Neural cell (in vitro differentiated cells): ENCODE measurements at regions not wholly inside any gene's neighbourhood (a gene's known extent, or its start where the extent isn't known, plus 50 kb on each side); places are given as distances from the start of the nearest gene placed in this dataset.

Source experiments
- H2AFZ ChIP-seq: fragments of 200-600, 300-800 bp; sonication (generic), shearing (Covaris generic); 2 replicates; pipeline ENCODE4 v1.6.0; 2014; ENCODE audit warnings: low read depth, mild to moderate bottlenecking, antibody characterized with exemption, low read length, moderate library complexity
- H3F3A ChIP-seq: fragments of 200-600 bp; shearing (Covaris generic); 2 replicates; pipeline ENCODE4 v1.6.1; 2016; ENCODE audit warnings: mild to moderate bottlenecking, moderate library complexity, mixed read lengths, antibody characterized with exemption, low read length; ENCODE audit not compliant: insufficient read depth, poor library complexity, severe bottlenecking
- H3K27ac ChIP-seq: fragments of 200-600, 300-800 bp; sonication (generic), shearing (Covaris generic); 2 replicates; pipeline ENCODE4 v1.5.1; 2014; ENCODE audit warnings: mild to moderate bottlenecking, low read length, moderate library complexity
- H3K27me3 ChIP-seq: fragments of 300-800, 200-600 bp; sonication (generic), shearing (Covaris generic); 2 replicates; pipeline ENCODE4 v1.6.0; 2014; ENCODE audit warnings: mild to moderate bottlenecking, low read depth, low read length, moderate library complexity; ENCODE audit not compliant: insufficient read depth
- H3K36me3 ChIP-seq: fragments of 300-800, 200-600 bp; sonication (generic), shearing (Covaris generic); 2 replicates; pipeline ENCODE4 v1.5.1; 2014; ENCODE audit warnings: mild to moderate bottlenecking, antibody characterized with exemption, low read length, moderate library complexity; ENCODE audit not compliant: insufficient read depth
- H3K4me2 ChIP-seq: fragments of 300-800, 200-600 bp; sonication (generic), shearing (Covaris generic); 2 replicates; pipeline ENCODE4 v1.6.0; 2014; ENCODE audit warnings: mild to moderate bottlenecking, low read length
- H3K4me3 ChIP-seq: fragments of 300-800, 200-600 bp; sonication (generic), shearing (Covaris generic); 2 replicates; pipeline ENCODE4 v1.5.1; 2014; ENCODE audit warnings: mild to moderate bottlenecking, low read length, moderate library complexity
- H3K79me2 ChIP-seq: fragments of 200-600 bp; shearing (Covaris generic); replicated peaks from 2 replicates; pipeline ENCODE4 v1.6.0; 2014; ENCODE audit warnings: mild to moderate bottlenecking, low read length, moderate library complexity; ENCODE audit not compliant: insufficient read depth
- H3K9ac ChIP-seq: fragments of 300-800, 200-600 bp; sonication (generic), shearing (Covaris generic); 2 replicates; pipeline ENCODE4 v1.6.1; 2016; ENCODE audit warnings: mild to moderate bottlenecking, low read length, mixed read lengths
- H3K9me2 ChIP-seq: fragments of 200-600 bp; shearing (Covaris generic); 2 replicates; pipeline ENCODE4 v1.6.1; 2016; ENCODE audit warnings: mild to moderate bottlenecking, low read length, mixed read lengths; ENCODE audit not compliant: insufficient read depth
- H3K9me3 ChIP-seq: fragments of 200-600, 300-800 bp; sonication (generic), shearing (Covaris generic); 2 replicates; pipeline ENCODE4 v1.6.1; 2016; ENCODE audit warnings: mild to moderate bottlenecking, mixed run types, low read length, moderate library complexity, mixed read lengths
- H4K20me1 ChIP-seq: fragments of 200-600 bp; shearing (Covaris generic); 2 replicates; pipeline ENCODE4 v1.6.1; 2016; ENCODE audit warnings: mild to moderate bottlenecking, mixed run types; ENCODE audit not compliant: insufficient read depth
- CTCF ChIP-seq: fragments of 450-650 bp; IDR thresholded peaks from 2 replicates; pipeline ENCODE4 v1.5.1; 2014; ENCODE audit warnings: antibody characterized with exemption, mild to moderate bottlenecking, moderate library complexity; ENCODE audit not compliant: poor library complexity, severe bottlenecking
- EP300 ChIP-seq: fragments of 450-650 bp; conservative IDR thresholded peaks from 2 replicates; pipeline ENCODE4 v1.6.1; 2014; ENCODE audit warnings: antibody characterized with exemption, mild to moderate bottlenecking, moderate library complexity; ENCODE audit not compliant: poor library complexity, severe bottlenecking
- EZH2 ChIP-seq: fragments of 200-600, 300-800 bp; shearing (Covaris generic), sonication (generic); IDR thresholded peaks from 2 replicates; pipeline ENCODE4 v1.6.1; 2014; ENCODE audit warnings: antibody characterized with exemption, low read length, borderline replicate concordance, mild to moderate bottlenecking; ENCODE audit not compliant: insufficient read depth, poor library complexity, severe bottlenecking
- MXI1 ChIP-seq: fragments of 450-650 bp; conservative IDR thresholded peaks from 2 replicates; pipeline ENCODE4 v1.6.1; 2014; ENCODE audit warnings: antibody characterized with exemption, mild to moderate bottlenecking; ENCODE audit not compliant: poor library complexity, severe bottlenecking
- POLR2AphosphoS5 ChIP-seq: IDR thresholded peaks from 2 replicates; pipeline ENCODE4 v1.6.1; 2012
- RAD21 ChIP-seq: fragments of 450-650 bp; conservative IDR thresholded peaks from 2 replicates; pipeline ENCODE4 v1.6.1; 2014; ENCODE audit warnings: antibody characterized with exemption, mild to moderate bottlenecking, moderate library complexity
- REST ChIP-seq: IDR thresholded peaks from 2 replicates; pipeline ENCODE4 v1.6.1; 2012; ENCODE audit warnings: borderline replicate concordance
- SMC3 ChIP-seq: fragments of 450-650 bp; conservative IDR thresholded peaks from 2 replicates; pipeline ENCODE4 v1.6.1; 2014; ENCODE audit warnings: antibody characterized with exemption, mild to moderate bottlenecking, moderate library complexity; ENCODE audit not compliant: poor library complexity
- TAF1 ChIP-seq: IDR thresholded peaks from 2 replicates; pipeline ENCODE4 v1.6.1; 2012; ENCODE audit warnings: low read depth

GRCh38 chr20:59526242-59527225 is 77.8 kb upstream of the PHACTR3 start:
- H2AFZ ChIP-seq, result no peak overlapping the region
- H3K9me2 ChIP-seq, result no peaks in the 10 kb centered on the region
- H3K79me2 ChIP-seq, result no peaks in the 10 kb centered on the region
- no peak overlapping the region for H3K4me2 ChIP-seq
- H3K27me3 ChIP-seq, result peaks cover 4% of the 10 kb centered on the region
- H3K9ac ChIP-seq, result no peak overlapping the region
- H4K20me1 ChIP-seq, result no peaks in the 10 kb centered on the region
- H3F3A ChIP-seq, result no peaks in the 10 kb centered on the region
- no peaks in the 10 kb centered on the region for H3K9me3 ChIP-seq
- no peak overlapping the region for H3K27ac ChIP-seq
- no peak overlapping the region for H3K4me3 ChIP-seq
- H3K36me3 ChIP-seq, result no peaks in the 10 kb centered on the region
- TF ChIP-seq MXI1, result no peak
- TF ChIP-seq CTCF, result peak; percentile 61
- no peak for TF ChIP-seq RAD21

- no peaks in the 10 kb centered on the region for H3K9me3 ChIP-seq
- H3F3A ChIP-seq, result no peaks in the 10 kb centered on the region
- no peaks in the 10 kb centered on the region for H3K79me2 ChIP-seq
- no peaks in the 10 kb centered on the region for H3K9me2 ChIP-seq
- H3K4me2 ChIP-seq, result no peak overlapping the region
- H3K4me3 ChIP-seq, result no peak overlapping the region
- H3K9ac ChIP-seq, result no peak overlapping the region
- H3K36me3 ChIP-seq, result no peaks in the 10 kb centered on the region
- TF ChIP-seq SMC3, result no peak
- no peak overlapping the region for H2AFZ ChIP-seq
- peaks cover 4% of the 10 kb centered on the region for H3K27me3 ChIP-seq
- H3K27ac ChIP-seq, result no peak overlapping the region
- no peaks in the 10 kb centered on the region for H4K20me1 ChIP-seq
These were observed 73.6 kb upstream of the PHACTR3 start for GRCh38 chr20:59530782-59531181.

- no peaks in the 10 kb centered on the region for H3F3A ChIP-seq
- H3K27me3 ChIP-seq, result no peaks in the 10 kb centered on the region
- no peak overlapping the region for H3K4me2 ChIP-seq
- no peak overlapping the region for H3K27ac ChIP-seq
- H3K9ac ChIP-seq, result no peak overlapping the region
- H3K4me3 ChIP-seq, result no peak overlapping the region
- H3K79me2 ChIP-seq, result no peaks in the 10 kb centered on the region
- H3K9me3 ChIP-seq, result no peaks in the 10 kb centered on the region
- H2AFZ ChIP-seq, result no peak overlapping the region
- no peak for TF ChIP-seq EZH2
- no peak for TF ChIP-seq EP300
- no peak for TF ChIP-seq POLR2AphosphoS5
- TF ChIP-seq SMC3, result no peak
- no peak for TF ChIP-seq REST
- no peak for TF ChIP-seq CTCF
- no peak for TF ChIP-seq TAF1
- no peak for TF ChIP-seq RAD21
- TF ChIP-seq MXI1, result no peak
- no peaks in the 10 kb centered on the region for H3K9me2 ChIP-seq
- H4K20me1 ChIP-seq, result no peaks in the 10 kb centered on the region
- no peaks in the 10 kb centered on the region for H3K36me3 ChIP-seq
These were observed 66.3 kb upstream of the PHACTR3 start for GRCh38 chr20:59537991-59538390.
